SK-N-SH treated with all-trans-retinoic acid at 6 μM for 48 hours (cell line): ENCODE measurements at regions not wholly inside any gene's neighbourhood (a gene's known extent, or its start where the extent isn't known, plus 50 kb on each side); places are given as distances from the start of the nearest gene placed in this dataset.

ENCODE experiments used
- ATAC-seq: fragments of 200-7000 bp; cut with Tn5 transposase; 3 replicates; pipeline ENCODE4 v1.9.1; 2020; ENCODE audit warnings: mild to moderate bottlenecking, moderate library complexity
- ARNTL ChIP-seq: fragments of 450-650 bp; formaldehyde crosslinking; IDR thresholded peaks from 2 replicates; pipeline ENCODE4 v1.5.0; 2020; ENCODE audit warnings: low read depth, mild to moderate bottlenecking, moderate library complexity, borderline replicate concordance
- BACH2 ChIP-seq: fragments of 250-450 bp; sonication (Bioruptor Pico); IDR thresholded peaks from 2 replicates; pipeline ENCODE4 v1.9.0; 2021; ENCODE audit warnings: mild to moderate bottlenecking, borderline replicate concordance
- CREB5 ChIP-seq: fragments of 250-450 bp; sonication (Bioruptor Pico); IDR thresholded peaks from 2 replicates; pipeline ENCODE4 v1.5.1; 2020; ENCODE audit warnings: low read depth, mild to moderate bottlenecking, moderate library complexity
- CSDC2 ChIP-seq: fragments of 250-450 bp; sonication (Bioruptor Pico); IDR thresholded peaks from 2 replicates; pipeline ENCODE4 v1.5.0; 2020; ENCODE audit warnings: mild to moderate bottlenecking, moderate library complexity
- CSRNP3 ChIP-seq: fragments of 250-450 bp; sonication (Bioruptor Pico); IDR thresholded peaks from 2 replicates; pipeline ENCODE4 v1.5.1; 2021; ENCODE audit warnings: mild to moderate bottlenecking, moderate library complexity
- ESRRG ChIP-seq: fragments of 250-450 bp; sonication (Bioruptor Pico); IDR thresholded peaks from 2 replicates; pipeline ENCODE4 v1.6.1; 2021; ENCODE audit warnings: mild to moderate bottlenecking
- GLIS3 ChIP-seq: fragments of 250-450 bp; sonication (Bioruptor Pico); IDR thresholded peaks from 2 replicates; pipeline ENCODE4 v1.5.0; 2020; ENCODE audit warnings: mild to moderate bottlenecking, moderate library complexity
- ISL1 ChIP-seq: fragments of 250-450 bp; sonication (Bioruptor Pico); IDR thresholded peaks from 2 replicates; pipeline ENCODE4 v2.1.2; 2022; ENCODE audit warnings: mild to moderate bottlenecking, moderate library complexity
- OSR1 ChIP-seq: fragments of 250-450 bp; sonication (Bioruptor Pico); IDR thresholded peaks from 2 replicates; pipeline ENCODE4 v1.8.0; 2022; ENCODE audit warnings: moderate library complexity, mild to moderate bottlenecking, inconsistent platforms
- PATZ1 ChIP-seq: fragments of 250-450 bp; sonication (Bioruptor Pico); IDR thresholded peaks from 2 replicates; pipeline ENCODE4 v1.8.0; 2020; ENCODE audit warnings: mild to moderate bottlenecking, moderate library complexity, borderline replicate concordance
- POU6F1 ChIP-seq: fragments of 250-450 bp; sonication (Bioruptor Pico); IDR thresholded peaks from 2 replicates; pipeline ENCODE4 v1.8.0; 2021; ENCODE audit warnings: low read depth, mild to moderate bottlenecking, moderate library complexity, borderline replicate concordance
- PPARA ChIP-seq: fragments of 250-450 bp; sonication (Bioruptor Pico); IDR thresholded peaks from 2 replicates; pipeline ENCODE4 v1.5.0; 2020; ENCODE audit warnings: mild to moderate bottlenecking, borderline replicate concordance
- RARB ChIP-seq: fragments of 250-450 bp; sonication (Bioruptor Pico); IDR thresholded peaks from 2 replicates; pipeline ENCODE4 v1.8.0; 2021; ENCODE audit warnings: mild to moderate bottlenecking, moderate library complexity
- SNAI2 ChIP-seq: fragments of 250-450 bp; sonication (Bioruptor Pico); IDR thresholded peaks from 2 replicates; pipeline ENCODE4 v1.5.0; 2020; ENCODE audit warnings: mild to moderate bottlenecking, moderate library complexity
- TCF4 ChIP-seq: fragments of 250-450 bp; sonication (Bioruptor Pico); IDR thresholded peaks from 2 replicates; pipeline ENCODE4 v1.8.0; 2021; ENCODE audit warnings: mild to moderate bottlenecking, moderate library complexity, borderline replicate concordance
- TOX ChIP-seq: fragments of 250-450 bp; sonication (Bioruptor Pico); IDR thresholded peaks from 2 replicates; pipeline ENCODE4 v1.8.0; 2021; ENCODE audit warnings: mild to moderate bottlenecking, moderate library complexity, borderline replicate concordance
- TSHZ2 ChIP-seq: fragments of 250-450 bp; sonication (Bioruptor Pico); IDR thresholded peaks from 2 replicates; pipeline ENCODE4 v1.5.0; 2020; ENCODE audit warnings: mild to moderate bottlenecking, moderate library complexity
- ZC3H10 ChIP-seq: fragments of 250-450 bp; sonication (Bioruptor Pico); IDR thresholded peaks from 2 replicates; pipeline ENCODE4 v1.5.1; 2021; ENCODE audit warnings: mild to moderate bottlenecking, moderate library complexity
- ZFP3 ChIP-seq: fragments of 250-450 bp; sonication (Bioruptor Pico); IDR thresholded peaks from 2 replicates; pipeline ENCODE4 v1.5.0; 2020; ENCODE audit warnings: mild to moderate bottlenecking, moderate library complexity
- ZFP30 ChIP-seq: fragments of 450-650 bp; formaldehyde crosslinking; IDR thresholded peaks from 2 replicates; pipeline ENCODE4 v1.5.0; 2022; ENCODE audit warnings: mild to moderate bottlenecking, moderate library complexity
- ZNF70 ChIP-seq: fragments of 450-650 bp; formaldehyde crosslinking; IDR thresholded peaks from 2 replicates; pipeline ENCODE4 v1.5.0; 2020; ENCODE audit warnings: mild to moderate bottlenecking, moderate library complexity
- ZNF8 ChIP-seq: fragments of 450-650 bp; formaldehyde crosslinking; IDR thresholded peaks from 2 replicates; pipeline ENCODE4 v1.5.0; 2020; ENCODE audit warnings: mild to moderate bottlenecking, moderate library complexity

GRCh38 chr6:120786256-120786655 is 548.0 kb downstream of the TBC1D32 start:
- no peak for ATAC-seq

GRCh38 chr6:120785459-120786086 is 548.7 kb downstream of the TBC1D32 start:
- ATAC-seq, result no peak
- TF ChIP-seq POU6F1 (CRISPR knock-in tag), result no peak
- no peak for TF ChIP-seq RARB (CRISPR knock-in tag)
- no peak for TF ChIP-seq OSR1
- TF ChIP-seq ZNF8 (CRISPR knock-in tag), result no peak
- no peak for TF ChIP-seq GLIS3 (CRISPR knock-in tag)
- no peak for TF ChIP-seq SNAI2 (CRISPR knock-in tag)
- no peak for TF ChIP-seq ZNF70
- no peak for TF ChIP-seq TCF4 (CRISPR knock-in tag)
- TF ChIP-seq ZFP30 (CRISPR knock-in tag), result no peak
- TF ChIP-seq CSRNP3, result no peak
- no peak for TF ChIP-seq PPARA
- no peak for TF ChIP-seq ARNTL (CRISPR knock-in tag)
- no peak for TF ChIP-seq CREB5

More at GRCh38 chr6:120786256-120786655, 548.0 kb downstream of the TBC1D32 start:
- TF ChIP-seq ESRRG (CRISPR knock-in tag), result no peak
- no peak for TF ChIP-seq CSDC2
- TF ChIP-seq TSHZ2 (CRISPR knock-in tag), result no peak
- TF ChIP-seq ISL1 (CRISPR knock-in tag), result no peak
- no peak for TF ChIP-seq BACH2
- TF ChIP-seq SNAI2 (CRISPR knock-in tag), result no peak

- ATAC-seq, result no peak
- TF ChIP-seq ZC3H10 (CRISPR knock-in tag) (no peak), TCF4 (CRISPR knock-in tag) (no peak), TOX (CRISPR knock-in tag) (no peak), BACH2 (no peak), ZNF8 (CRISPR knock-in tag) (no peak), ZFP30 (CRISPR knock-in tag) (no peak), CSDC2 (no peak), PATZ1 (no peak), ISL1 (CRISPR knock-in tag) (no peak), ZFP3 (no peak), OSR1 (no peak)
Measured at GRCh38 chr6:120779441-120779840, 554.8 kb downstream of the TBC1D32 start.
